DOHH2 (cell line): ENCODE measurements at regions not wholly inside any gene's neighbourhood (a gene's known extent, or its start where the extent isn't known, plus 50 kb on each side); places are given as distances from the start of the nearest gene placed in this dataset.

Source experiments
- EZH2phosphoT487 ChIP-seq: fragments of 200-600 bp; sonication (generic); IDR thresholded peaks from 2 replicates; pipeline ENCODE4 v1.6.1; 2017; ENCODE audit warnings: borderline replicate concordance, mild to moderate bottlenecking, antibody characterized with exemption, low read length, moderate library complexity, mixed read lengths
- TF ChIP-seq, protein P1 (sequence below): fragments of 200-600 bp; sonication (generic); IDR thresholded peaks from one replicate; pipeline ENCODE4 v1.5.1; 2014; ENCODE audit warnings: antibody characterized with exemption, mild to moderate bottlenecking, low read depth, low read length; ENCODE audit not compliant: poor library complexity, severe bottlenecking

DNA sequence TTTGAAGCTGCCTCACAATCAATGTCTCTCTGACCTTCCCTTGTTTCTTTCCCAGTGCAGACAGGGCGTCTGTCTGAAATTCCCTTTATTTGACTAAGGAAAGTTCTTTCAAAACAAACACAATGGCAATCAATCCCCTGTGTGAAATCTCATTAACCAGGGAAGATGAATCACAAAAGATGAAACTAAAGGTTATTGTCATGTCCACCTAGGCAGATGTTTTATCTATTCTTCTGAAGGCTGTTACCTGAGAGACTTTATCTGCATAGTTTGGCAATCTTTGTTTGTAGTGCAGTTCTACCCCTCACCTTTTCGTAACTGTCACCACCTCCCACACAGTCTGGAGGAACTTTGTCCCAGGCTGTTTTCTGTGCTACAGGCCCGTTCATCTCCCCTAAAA, 217.5 kb upstream of the RIOK2 start:
- TF ChIP-seq, protein P1, sequence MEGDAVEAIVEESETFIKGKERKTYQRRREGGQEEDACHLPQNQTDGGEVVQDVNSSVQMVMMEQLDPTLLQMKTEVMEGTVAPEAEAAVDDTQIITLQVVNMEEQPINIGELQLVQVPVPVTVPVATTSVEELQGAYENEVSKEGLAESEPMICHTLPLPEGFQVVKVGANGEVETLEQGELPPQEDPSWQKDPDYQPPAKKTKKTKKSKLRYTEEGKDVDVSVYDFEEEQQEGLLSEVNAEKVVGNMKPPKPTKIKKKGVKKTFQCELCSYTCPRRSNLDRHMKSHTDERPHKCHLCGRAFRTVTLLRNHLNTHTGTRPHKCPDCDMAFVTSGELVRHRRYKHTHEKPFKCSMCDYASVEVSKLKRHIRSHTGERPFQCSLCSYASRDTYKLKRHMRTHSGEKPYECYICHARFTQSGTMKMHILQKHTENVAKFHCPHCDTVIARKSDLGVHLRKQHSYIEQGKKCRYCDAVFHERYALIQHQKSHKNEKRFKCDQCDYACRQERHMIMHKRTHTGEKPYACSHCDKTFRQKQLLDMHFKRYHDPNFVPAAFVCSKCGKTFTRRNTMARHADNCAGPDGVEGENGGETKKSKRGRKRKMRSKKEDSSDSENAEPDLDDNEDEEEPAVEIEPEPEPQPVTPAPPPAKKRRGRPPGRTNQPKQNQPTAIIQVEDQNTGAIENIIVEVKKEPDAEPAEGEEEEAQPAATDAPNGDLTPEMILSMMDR, result no peak
- TF ChIP-seq EZH2phosphoT487, result no peak
